Sigmoid colon (tissue), 6 donors: ENCODE measurements at regions not wholly inside any gene's neighbourhood (a gene's known extent, or its start where the extent isn't known, plus 50 kb on each side); places are given as distances from the start of the nearest gene placed in this dataset.

Experiments
- DNase-seq: peaks from one replicate; pipeline ENCODE4 v3.0.0-alpha.2; 2019
- H3K27ac ChIP-seq, 4 donors: fragments of 200-600 bp; sonication (generic); one replicate each; pipeline ENCODE4 v1.5.1; 2016 to 2019; ENCODE audit warnings: mild to moderate bottlenecking in 1 of 4
- H3K27me3 ChIP-seq, 3 donors: fragments of 200-600 bp; sonication (generic); one replicate each; pipeline ENCODE4 v1.5.1; 2019; ENCODE audit warnings: mild to moderate bottlenecking in 1 of 3
- H3K36me3 ChIP-seq, 4 donors: fragments of 200-600 bp; sonication (generic); one replicate each; pipeline ENCODE4 v1.5.1; 2016 to 2019
- H3K4me1 ChIP-seq, 4 donors: fragments of 200-600 bp; sonication (generic); one replicate each; pipeline ENCODE4 v1.5.1; 2017 to 2019
- H3K4me3 ChIP-seq, 4 donors: fragments of 200-600 bp; sonication (generic); one replicate each; pipeline ENCODE4 v1.5.1; 2017 to 2019; ENCODE audit warnings: mild to moderate bottlenecking in 2 of 4, moderate library complexity in 1 of 4
- H3K9me3 ChIP-seq, 4 donors: fragments of 200-600 bp in 3 of 4; sonication (generic) in 3 of 4; one replicate each; pipeline versions ENCODE4 v1.5.1 to v1.6.1; 2013 to 2019
- CTCF ChIP-seq, 4 experiments: fragments of 450-650 bp in 3 of 4; fragments of 200-600 bp in 1 of 4; IDR thresholded peaks; one replicate each; pipeline ENCODE4 v1.5.1; 2016 to 2019; ENCODE audit warnings: antibody characterized with exemption in 4 of 4, mild to moderate bottlenecking in 3 of 4, moderate library complexity in 2 of 4
- EP300 ChIP-seq, 4 donors: sonication (generic); formaldehyde crosslinking; IDR thresholded peaks; one replicate each; pipeline ENCODE4 v1.6.1; 2017; ENCODE audit warnings: antibody characterized with exemption in 4 of 4
- POLR2A ChIP-seq, 2 donors: fragments of 450-650 bp; IDR thresholded peaks; one replicate each; pipeline ENCODE4 v1.6.1; 2016; ENCODE audit warnings: antibody characterized with exemption in 2 of 2, mild to moderate bottlenecking in 2 of 2, moderate library complexity in 2 of 2
- POLR2AphosphoS5 ChIP-seq, 4 donors: sonication (generic); formaldehyde crosslinking; IDR thresholded peaks; one replicate each; pipeline ENCODE4 v1.6.1; 2017; ENCODE audit warnings: antibody characterized with exemption in 4 of 4
- WGBS, 2 donors: extraction: QIAGEN DNeasy Blood & Tissue Kit; methylation state at CpG; one replicate each; pipeline ENCODE4 v1.1.7; 2013; 5-methylcytosine and 5-hydroxymethylcytosine counted together
- intact Hi-C: fragments of 100-400 bp; cut with DNase I; formaldehyde crosslinking; loops from one replicate; pipeline ENCODE4 v1.15.1; 2023
- donor health status: healthy with polysubstance abuse.
- donor health status: healthy.

- no peak overlapping the region for H3K4me3 ChIP-seq
- intact Hi-C loops: no loop called here
- 90% methylated on average over 13 of the region's 13 CpGs for WGBS, 2 donors
- H3K27me3 ChIP-seq: no peaks in the 10 kb centered on the region
- TF ChIP-seq POLR2AphosphoS5 (IDR thresholded peaks at IDR 0.05) (no peak), CTCF (IDR thresholded peaks at IDR 0.05) (no peak), POLR2A (IDR thresholded peaks at IDR 0.05) (no peak), EP300 (IDR thresholded peaks at IDR 0.05) (no peak)
- H3K27ac ChIP-seq: no peak overlapping the region
- DNase-seq: no peak
- peaks cover 0 to 8% (median 0%) of the 10 kb centered on the region in 4 donors for H3K4me1 ChIP-seq
- H3K36me3 ChIP-seq: no peaks in the 10 kb centered on the region
- no peaks in the 10 kb centered on the region for H3K9me3 ChIP-seq
Observed at GRCh38 chr2:216808805-216809425, 50.9 kb downstream of the TNP1 start.

DNA sequence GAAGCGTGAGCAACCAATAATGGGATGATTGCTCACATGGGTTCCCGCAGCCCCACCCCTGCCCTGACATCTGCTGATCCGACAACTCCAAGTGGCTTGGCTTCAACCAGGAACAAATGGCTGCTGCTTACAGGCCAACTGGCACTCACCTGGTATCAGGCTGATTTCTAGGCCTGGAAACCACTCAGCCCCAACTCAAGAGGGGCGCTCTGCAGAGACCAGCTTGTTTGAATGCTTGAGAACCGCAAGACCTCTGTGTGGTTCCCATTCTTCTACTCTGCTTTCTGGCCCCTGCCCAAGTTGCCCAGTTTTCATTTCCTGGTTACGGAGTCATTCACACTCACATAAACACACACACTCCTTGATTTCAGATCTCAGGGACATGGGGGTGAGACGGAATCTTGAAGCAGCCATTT is 52.0 kb downstream of the TNP1 start:
- Histone ChIP-seq H3K27ac (no peak overlapping the region), H3K4me3 (no peak overlapping the region), H3K4me1 (peaks cover 0 to 15% (median 0%) of the 10 kb centered on the region in 4 donors), H3K9me3 (no peaks in the 10 kb centered on the region), H3K36me3 (no peaks in the 10 kb centered on the region), H3K27me3 (no peaks in the 10 kb centered on the region)
- WGBS, 2 donors: 57 to 76% methylated on average over 7 of the region's 7 CpGs
- TF ChIP-seq POLR2A (IDR thresholded peaks at IDR 0.05) (no peak), CTCF (IDR thresholded peaks at IDR 0.05) (no peak), POLR2AphosphoS5 (IDR thresholded peaks at IDR 0.05) (no peak), EP300 (IDR thresholded peaks at IDR 0.05) (no peak)
- intact Hi-C loops: no loop called here
- no peak for DNase-seq

DNA sequence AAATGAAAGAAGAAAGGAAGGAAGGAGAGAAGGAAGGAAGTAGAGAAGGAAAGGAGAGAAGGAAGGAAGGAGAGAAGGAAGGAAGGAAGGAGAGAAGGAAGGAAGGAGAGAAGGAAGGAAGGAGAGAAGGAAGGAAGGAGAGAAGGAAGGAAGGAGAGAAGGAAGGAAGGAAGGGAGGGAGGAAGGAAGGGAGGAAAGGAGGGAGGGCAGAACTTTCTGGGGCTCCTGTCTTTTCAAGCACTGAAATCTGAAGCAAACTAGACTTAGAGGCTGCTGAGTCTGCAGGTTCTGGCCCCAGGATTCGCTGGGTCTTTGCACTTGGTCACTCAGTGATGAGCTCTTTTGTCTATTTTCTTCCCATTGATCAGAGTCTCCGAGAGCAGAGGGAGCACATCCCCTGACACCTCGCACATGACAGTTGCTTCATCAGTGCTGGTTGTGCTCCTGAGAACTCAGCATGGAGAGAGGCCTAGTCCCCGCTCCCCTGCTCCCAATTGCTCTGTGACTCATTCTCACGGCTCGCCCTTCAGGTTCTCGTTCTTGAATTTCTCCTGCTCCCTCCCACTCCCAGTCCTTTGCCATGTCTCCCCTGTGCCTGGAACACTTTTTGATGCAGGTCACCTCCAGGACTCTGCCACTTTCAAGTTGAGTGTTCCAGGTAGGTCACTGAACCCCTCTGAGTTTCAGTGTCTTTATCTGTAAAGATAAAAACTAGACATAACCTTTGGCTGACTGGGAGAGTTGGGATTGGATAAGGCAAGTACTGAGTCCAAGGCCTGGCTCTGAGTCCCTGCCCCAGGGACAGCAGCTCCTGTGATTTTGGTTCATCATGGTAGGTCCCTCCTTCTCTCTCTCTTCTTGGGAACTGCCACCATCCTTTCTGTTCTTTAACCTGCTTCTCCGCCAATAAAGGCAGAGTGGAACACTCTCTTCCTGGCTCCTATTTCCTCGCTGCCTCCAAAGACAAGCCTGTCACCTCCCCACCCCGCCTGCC is 55.2 kb downstream of the TNP1 start:
- no peaks in the 10 kb centered on the region for H3K36me3 ChIP-seq
- TF ChIP-seq EP300 (IDR thresholded peaks at IDR 0.05) (no peak), CTCF (IDR thresholded peaks at IDR 0.05) (no peak), POLR2A (IDR thresholded peaks at IDR 0.05) (no peak), POLR2AphosphoS5 (IDR thresholded peaks at IDR 0.05) (no peak)
- no peak overlapping the region for H3K4me3 ChIP-seq
- no peaks in the 10 kb centered on the region for H3K27me3 ChIP-seq
- peaks cover 0 to 29% (median 16%) of the 10 kb centered on the region in 4 donors for H3K4me1 ChIP-seq
- H3K27ac ChIP-seq: peak overlapping the region in 1 of 4 donors; percentile 7
- no peak for DNase-seq
- 73 to 91% methylated on average over 10 of the region's 10 CpGs for WGBS, 2 donors
- intact Hi-C loops: no loop called here
- H3K9me3 ChIP-seq: no peaks in the 10 kb centered on the region

DNA sequence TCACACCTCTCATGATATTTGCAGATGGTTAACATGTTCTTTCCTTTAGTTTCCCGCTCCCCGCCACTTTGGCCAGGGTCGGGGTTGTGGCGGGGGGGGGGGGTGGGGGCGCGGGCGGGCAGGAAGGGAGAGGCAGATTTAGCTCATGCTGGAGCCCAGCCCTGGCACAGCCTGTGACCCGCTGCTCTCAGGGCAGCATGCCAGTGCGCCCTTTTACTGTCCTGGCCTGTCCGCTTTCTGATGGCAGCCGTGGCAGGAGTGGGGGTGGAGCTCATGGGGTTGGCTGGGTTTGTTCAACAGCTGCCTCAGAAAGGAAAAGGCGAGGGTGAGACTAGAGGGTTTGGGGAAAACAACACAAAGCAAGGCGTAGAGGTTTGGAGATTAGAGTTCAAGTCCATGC is 56.1 kb downstream of the TNP1 start:
- H3K27ac ChIP-seq: peak overlapping the region in 1 of 4 donors; percentile 36
- no peak overlapping the region for H3K4me3 ChIP-seq
- no peaks in the 10 kb centered on the region for H3K36me3 ChIP-seq
- DNase-seq: no peak
- TF ChIP-seq CTCF (IDR thresholded peaks at IDR 0.05): no peak
- no peak for TF ChIP-seq POLR2A (IDR thresholded peaks at IDR 0.05)
- TF ChIP-seq EP300 (IDR thresholded peaks at IDR 0.05): no peak
- TF ChIP-seq POLR2AphosphoS5 (IDR thresholded peaks at IDR 0.05): no peak
- intact Hi-C loops: no loop called here
- WGBS, 2 donors: 65 to 78% methylated on average over 13 of the region's 13 CpGs
- no peaks in the 10 kb centered on the region for H3K9me3 ChIP-seq
- peaks cover 0 to 34% (median 23%) of the 10 kb centered on the region in 4 donors for H3K4me1 ChIP-seq
- no peaks in the 10 kb centered on the region for H3K27me3 ChIP-seq
